ENCODE measurements at regions not wholly inside any gene's neighbourhood (a gene's known extent, or its start where the extent isn't known, plus 50 kb on each side); places are given as distances from the start of the nearest gene placed in this dataset.

DNA sequence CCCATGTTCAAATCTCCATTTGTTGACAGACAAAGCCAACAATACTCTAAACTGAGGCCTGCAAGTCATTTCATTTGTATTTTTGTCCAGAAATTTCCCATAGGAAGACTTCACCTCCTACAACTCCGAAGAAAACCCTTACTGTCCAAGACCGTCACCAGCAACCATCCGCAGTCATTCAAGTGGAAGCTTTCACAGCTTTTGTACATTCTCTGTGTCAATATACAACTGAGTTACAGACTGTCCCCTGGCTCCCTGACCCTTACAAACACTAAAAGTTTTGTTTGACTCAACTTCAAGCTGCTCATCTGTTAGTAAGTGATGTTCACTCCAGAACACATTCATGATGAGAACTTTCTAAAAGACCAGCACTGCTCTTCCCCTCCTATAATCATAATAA, 210.1 kb downstream of the DEPDC1B start:
- TF ChIP-seq, protein P1, sequence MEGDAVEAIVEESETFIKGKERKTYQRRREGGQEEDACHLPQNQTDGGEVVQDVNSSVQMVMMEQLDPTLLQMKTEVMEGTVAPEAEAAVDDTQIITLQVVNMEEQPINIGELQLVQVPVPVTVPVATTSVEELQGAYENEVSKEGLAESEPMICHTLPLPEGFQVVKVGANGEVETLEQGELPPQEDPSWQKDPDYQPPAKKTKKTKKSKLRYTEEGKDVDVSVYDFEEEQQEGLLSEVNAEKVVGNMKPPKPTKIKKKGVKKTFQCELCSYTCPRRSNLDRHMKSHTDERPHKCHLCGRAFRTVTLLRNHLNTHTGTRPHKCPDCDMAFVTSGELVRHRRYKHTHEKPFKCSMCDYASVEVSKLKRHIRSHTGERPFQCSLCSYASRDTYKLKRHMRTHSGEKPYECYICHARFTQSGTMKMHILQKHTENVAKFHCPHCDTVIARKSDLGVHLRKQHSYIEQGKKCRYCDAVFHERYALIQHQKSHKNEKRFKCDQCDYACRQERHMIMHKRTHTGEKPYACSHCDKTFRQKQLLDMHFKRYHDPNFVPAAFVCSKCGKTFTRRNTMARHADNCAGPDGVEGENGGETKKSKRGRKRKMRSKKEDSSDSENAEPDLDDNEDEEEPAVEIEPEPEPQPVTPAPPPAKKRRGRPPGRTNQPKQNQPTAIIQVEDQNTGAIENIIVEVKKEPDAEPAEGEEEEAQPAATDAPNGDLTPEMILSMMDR (conservative IDR thresholded peaks at IDR 0.05) = no peak
- no peak for TF ChIP-seq EZH2 (IDR thresholded peaks at IDR 0.05; ENCODE audit: low read depth)
